GM21737 (cell line): ENCODE measurements at regions not wholly inside any gene's neighbourhood (a gene's known extent, or its start where the extent isn't known, plus 50 kb on each side); places are given as distances from the start of the nearest gene placed in this dataset.
"Not testable (repeated sequence)": the region's sequence is repeated elsewhere in the genome, so short reads cannot be mapped to it uniquely, and the experiment has no call there.

Experiments
- ATAC-seq: cut with Tn5 transposase; IDR thresholded peaks from one replicate; pipeline ENCODE4 v1.9.1; 2021; ENCODE audit warnings: mild to moderate bottlenecking, moderate library complexity; ENCODE audit not compliant: unreplicated experiment

GRCh38 chr6:68077661-68078060 is 557.4 kb upstream of the ADGRB3 start:
- no peak for ATAC-seq

- no peak for ATAC-seq
Observed at GRCh38 chr6:68071740-68072139, 563.3 kb upstream of the ADGRB3 start.

DNA sequence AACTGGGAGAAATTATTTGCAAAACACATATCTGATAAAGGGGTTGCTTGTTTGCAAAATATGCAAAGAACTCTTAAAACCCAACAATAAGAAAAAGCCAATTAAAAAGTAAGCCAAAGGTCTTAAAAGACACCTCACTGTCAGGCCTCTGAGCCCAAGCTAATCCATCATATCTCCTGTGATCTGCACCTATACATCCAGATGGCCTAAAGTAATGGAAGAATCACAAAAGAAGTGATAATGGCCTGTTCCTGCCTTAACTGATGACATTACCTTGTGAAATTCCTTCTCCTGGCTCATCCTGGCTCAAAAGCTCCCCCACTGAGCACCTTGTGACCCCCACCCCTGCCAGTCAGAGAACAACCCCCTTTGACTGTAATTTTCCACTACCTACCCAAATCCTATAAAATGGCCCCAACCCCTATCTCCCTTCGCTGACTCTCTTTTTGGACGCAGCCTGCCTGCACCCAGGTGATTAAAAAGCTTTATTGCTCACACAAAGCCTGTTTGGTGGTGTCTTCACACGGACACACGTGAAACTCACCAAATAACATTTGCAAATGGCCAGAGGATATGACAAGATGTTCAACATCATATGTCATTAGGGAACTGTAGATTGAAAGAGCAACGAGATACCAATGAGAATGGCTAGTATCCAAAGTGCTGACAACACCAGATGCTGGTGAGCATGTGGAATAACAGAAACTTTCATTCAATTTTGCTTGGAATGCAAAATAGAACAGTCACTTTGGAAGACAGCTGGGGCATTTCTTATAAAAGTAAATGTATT is 565.0 kb upstream of the ADGRB3 start:
- no peak for ATAC-seq

- no peak for ATAC-seq
Observed at GRCh38 chr6:68059899-68060298, 575.2 kb upstream of the ADGRB3 start.

DNA sequence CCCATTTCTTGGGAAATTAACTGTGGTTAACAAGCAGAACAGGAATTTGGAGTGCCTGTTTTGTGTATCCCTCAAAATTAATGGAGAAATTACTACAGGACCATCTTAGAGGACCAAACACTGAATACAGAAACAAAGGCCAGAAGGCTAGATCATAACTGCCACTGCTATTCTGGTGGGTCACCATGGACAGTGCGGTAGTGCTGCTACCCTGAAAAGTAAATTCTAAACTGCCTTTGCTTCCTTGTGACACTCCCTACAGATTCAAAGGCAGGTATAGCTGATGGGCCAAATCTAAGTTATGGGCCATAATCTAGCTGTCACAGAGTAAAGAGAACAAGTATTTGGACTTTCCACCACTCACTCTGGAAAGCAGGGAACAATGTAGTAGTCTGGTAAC is 575.8 kb upstream of the ADGRB3 start:
- ATAC-seq = no peak

DNA sequence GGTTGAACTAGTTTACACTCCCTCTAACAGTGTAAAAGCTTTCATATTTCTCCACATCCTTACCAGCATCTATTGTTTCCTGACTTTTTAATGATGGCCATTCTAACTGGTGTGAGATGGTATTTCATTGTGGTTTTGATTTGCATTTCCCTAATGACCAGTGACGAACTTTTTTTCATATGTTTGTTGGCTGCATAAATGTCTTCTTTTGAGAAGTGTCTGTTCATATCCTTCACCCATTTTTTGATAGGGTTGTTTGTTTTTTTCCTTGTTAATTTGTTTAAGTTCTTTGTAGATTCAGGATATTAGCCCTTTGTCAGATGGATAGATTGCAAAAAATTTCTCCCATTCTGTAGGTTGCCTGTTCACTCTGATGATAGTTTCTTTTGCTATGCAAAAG is 578.5 kb upstream of the ADGRB3 start:
- ATAC-seq = not testable (repeated sequence)

GRCh38 chr6:68054756-68055155 is 580.3 kb upstream of the ADGRB3 start:
- no peak for ATAC-seq

- no peak for ATAC-seq
Observed at GRCh38 chr6:68053805-68054373, 581.2 kb upstream of the ADGRB3 start.

DNA sequence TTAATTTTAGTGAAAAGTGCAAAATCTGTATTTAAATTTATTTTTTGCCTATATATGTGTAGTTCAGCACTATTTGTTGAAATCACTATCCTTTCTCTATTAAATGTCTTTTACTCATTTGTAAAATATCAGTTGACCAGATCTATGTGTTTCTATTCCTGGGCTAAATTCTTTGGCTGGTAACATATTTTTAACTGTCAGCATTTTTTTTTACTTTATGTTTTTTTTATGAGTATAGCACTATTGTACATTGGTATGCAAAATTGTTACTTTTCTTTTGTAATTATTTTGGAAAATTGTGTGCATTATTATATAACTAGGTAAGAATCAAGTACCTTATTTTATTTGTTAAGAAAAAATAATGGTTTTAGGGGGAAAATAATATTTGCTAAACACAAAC is 582.8 kb upstream of the ADGRB3 start:
- no peak for ATAC-seq

DNA sequence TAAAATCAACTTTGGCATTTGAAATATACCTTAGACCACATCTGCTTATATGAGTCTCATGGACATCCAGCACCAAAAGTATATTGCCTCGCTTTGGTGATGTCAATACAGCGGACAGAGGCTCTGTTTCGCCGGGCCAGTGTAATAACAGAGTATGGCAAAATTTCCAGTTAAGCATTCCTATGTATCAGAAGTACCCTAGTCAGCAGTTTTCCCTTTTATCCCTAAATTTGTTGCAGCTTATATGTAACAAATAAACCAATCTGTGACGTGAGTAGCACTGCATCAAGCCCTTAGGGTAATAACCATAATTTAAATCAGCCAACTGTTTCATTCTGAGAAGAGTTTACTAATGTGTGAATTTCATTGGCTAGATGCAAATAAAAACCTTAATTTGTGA is 585.5 kb upstream of the ADGRB3 start:
- no peak for ATAC-seq

GRCh38 chr6:68046756-68047155 is 588.3 kb upstream of the ADGRB3 start:
- no peak for ATAC-seq

- no peak for ATAC-seq
Observed at GRCh38 chr6:68046302-68046701, 588.8 kb upstream of the ADGRB3 start.

- no peak for ATAC-seq
Observed at GRCh38 chr6:68045193-68045592, 589.9 kb upstream of the ADGRB3 start.

DNA sequence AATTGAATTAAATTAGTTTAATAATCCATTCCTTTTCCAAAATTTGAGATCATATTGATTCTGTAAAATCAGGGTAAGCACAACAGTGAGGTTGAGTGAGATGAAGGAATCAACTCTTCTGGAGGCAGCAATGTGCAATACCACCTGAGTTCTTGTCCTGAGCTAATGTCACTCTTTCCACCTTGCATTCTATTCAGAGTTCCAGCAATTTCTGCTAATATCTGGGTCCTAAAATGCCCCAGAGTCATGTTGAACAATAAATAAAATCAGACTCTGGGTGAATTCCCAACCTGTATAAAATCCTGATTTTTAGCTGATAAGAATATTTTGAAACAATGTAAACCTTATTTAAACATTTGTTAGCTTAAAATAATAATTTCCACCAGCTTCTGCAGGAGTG is 590.8 kb upstream of the ADGRB3 start:
- no peak for ATAC-seq

- ATAC-seq = no peak
Observed at GRCh38 chr6:68043122-68043398, 592.0 kb upstream of the ADGRB3 start.

- ATAC-seq = no peak
Observed at GRCh38 chr6:68042339-68043121, 592.6 kb upstream of the ADGRB3 start.

- ATAC-seq = no peak
Observed at GRCh38 chr6:68040780-68041179, 594.3 kb upstream of the ADGRB3 start.

GRCh38 chr6:68040312-68040778 is 594.7 kb upstream of the ADGRB3 start:
- ATAC-seq = no peak

GRCh38 chr6:68039641-68040311 is 595.3 kb upstream of the ADGRB3 start:
- ATAC-seq = no peak

DNA sequence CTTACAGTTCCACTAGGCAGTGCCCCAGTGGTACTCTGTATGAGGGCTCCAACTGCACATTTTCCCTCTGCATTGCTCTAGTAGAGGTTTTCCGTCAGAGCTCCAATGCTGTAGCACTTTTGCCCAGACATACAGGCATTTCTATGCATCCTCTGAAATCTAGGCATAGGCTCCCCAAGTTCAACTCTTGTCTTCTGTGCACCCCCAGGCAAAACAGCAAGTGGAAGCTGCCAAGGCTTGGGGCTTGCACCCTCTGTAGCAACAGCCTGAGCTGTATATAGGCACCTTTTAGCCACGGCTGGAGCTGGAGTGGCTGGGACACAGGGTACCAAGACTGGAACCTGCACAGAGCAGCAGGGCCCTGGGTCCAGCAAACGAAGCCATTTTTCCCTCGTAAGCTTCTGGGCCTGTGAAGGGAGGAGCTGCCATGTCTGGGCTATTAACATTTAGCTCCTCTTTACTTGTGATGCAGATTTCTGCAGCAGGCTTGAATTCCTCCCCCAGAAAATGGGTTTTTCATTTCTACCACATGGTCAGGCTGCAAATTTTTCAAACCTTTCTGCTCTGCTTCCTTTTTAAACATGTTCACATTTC is 596.2 kb upstream of the ADGRB3 start:
- ATAC-seq = no peak

GRCh38 chr6:68032217-68032616 is 602.9 kb upstream of the ADGRB3 start:
- ATAC-seq = no peak
